H1 (cell line): ENCODE measurements at regions not wholly inside any gene's neighbourhood (a gene's known extent, or its start where the extent isn't known, plus 50 kb on each side); places are given as distances from the start of the nearest gene placed in this dataset. TPM values are rescaled to one million over a fixed set of nuclear protein-coding genes. Genes with fewer than 3 reads are reported as not detected.

Experiments used
- small RNA-seq: library from polyadenylated mRNA; stranded (forward); fragments of <200 nt; extraction: miRNeasy Mini kit (QIAGEN cat#:217004); gene quantifications from one replicate; pipeline ENCODE3, GENCODE V24; 2013; ENCODE audit not compliant: insufficient read depth

Small RNA genes lying in the stretch of these regions (small RNA-seq; reads per million reads assigned to genes)
- not detected for gene AL451105.1
